ENCODE measurements at regions not wholly inside any gene's neighbourhood (a gene's known extent, or its start where the extent isn't known, plus 50 kb on each side); places are given as distances from the start of the nearest gene placed in this dataset.

GRCh38 chr1:218156595-218156994, 128.5 kb upstream of the RRP15 start:
- no peak overlapping the region for H3K4me3 ChIP-seq (ENCODE audit: low read length)
- H3K9me3 ChIP-seq (ENCODE audit: low read depth, low read length), result no peaks in the 10 kb centered on the region
- H3K4me1 ChIP-seq (ENCODE audit: insufficient read depth, low read length), result no peaks in the 10 kb centered on the region
- peaks cover 11% of the 10 kb centered on the region for H3K27me3 ChIP-seq (ENCODE audit: insufficient read depth, low read length)

GRCh38 chr1:218163371-218163770, 121.7 kb upstream of the RRP15 start:
- H3K27me3 ChIP-seq (ENCODE audit: insufficient read depth, low read length), result peaks cover 68% of the 10 kb centered on the region
- H3K4me1 ChIP-seq (ENCODE audit: insufficient read depth, low read length), result peaks cover 4% of the 10 kb centered on the region

GRCh38 chr1:218164111-218164929, 120.8 kb upstream of the RRP15 start:
- Histone ChIP-seq H3K4me1 (ENCODE audit: insufficient read depth, low read length) (peaks cover 4% of the 10 kb centered on the region), H3K27me3 (ENCODE audit: insufficient read depth, low read length) (peaks cover 76% of the 10 kb centered on the region), H3K9me3 (ENCODE audit: low read depth, low read length) (no peaks in the 10 kb centered on the region), H3K4me3 (ENCODE audit: low read length) (no peak overlapping the region)

More at GRCh38 chr1:218163371-218163770, 121.7 kb upstream of the RRP15 start:
- Histone ChIP-seq H3K4me3 (ENCODE audit: low read length) (no peak overlapping the region), H3K9me3 (ENCODE audit: low read depth, low read length) (no peaks in the 10 kb centered on the region)

GRCh38 chr1:218164930-218165700, 120.0 kb upstream of the RRP15 start:
- Histone ChIP-seq H3K4me3 (ENCODE audit: low read length) (no peak overlapping the region), H3K9me3 (ENCODE audit: low read depth, low read length) (no peaks in the 10 kb centered on the region), H3K27me3 (ENCODE audit: insufficient read depth, low read length) (peaks cover 81% of the 10 kb centered on the region)

GRCh38 chr1:218165701-218166114, 119.4 kb upstream of the RRP15 start:
- peaks cover 78% of the 10 kb centered on the region for H3K27me3 ChIP-seq (ENCODE audit: insufficient read depth, low read length)
- peaks cover 4% of the 10 kb centered on the region for H3K4me1 ChIP-seq (ENCODE audit: insufficient read depth, low read length)
- H3K4me3 ChIP-seq (ENCODE audit: low read length), result no peak overlapping the region
- no peaks in the 10 kb centered on the region for H3K9me3 ChIP-seq (ENCODE audit: low read depth, low read length)

More at GRCh38 chr1:218164930-218165700, 120.0 kb upstream of the RRP15 start:
- peaks cover 4% of the 10 kb centered on the region for H3K4me1 ChIP-seq (ENCODE audit: insufficient read depth, low read length)

- Histone ChIP-seq H3K4me3 (ENCODE audit: low read length) (no peak overlapping the region), H3K9me3 (ENCODE audit: low read depth, low read length) (no peaks in the 10 kb centered on the region), H3K27me3 (ENCODE audit: insufficient read depth, low read length) (peaks cover 77% of the 10 kb centered on the region), H3K4me1 (ENCODE audit: insufficient read depth, low read length) (peaks cover 4% of the 10 kb centered on the region)
These were observed 118.7 kb upstream of the RRP15 start for GRCh38 chr1:218166268-218166945.

GRCh38 chr1:218171302-218171893, 113.7 kb upstream of the RRP15 start:
- peaks cover 37% of the 10 kb centered on the region for H3K27me3 ChIP-seq (ENCODE audit: insufficient read depth, low read length)
- H3K4me1 ChIP-seq (ENCODE audit: insufficient read depth, low read length), result no peaks in the 10 kb centered on the region
- no peak overlapping the region for H3K4me3 ChIP-seq (ENCODE audit: low read length)
- no peaks in the 10 kb centered on the region for H3K9me3 ChIP-seq (ENCODE audit: low read depth, low read length)

- Histone ChIP-seq H3K4me3 (ENCODE audit: low read length) (no peak overlapping the region), H3K27me3 (ENCODE audit: insufficient read depth, low read length) (no peaks in the 10 kb centered on the region), H3K4me1 (ENCODE audit: insufficient read depth, low read length) (no peaks in the 10 kb centered on the region), H3K9me3 (ENCODE audit: low read depth, low read length) (no peaks in the 10 kb centered on the region)
These were observed 102.6 kb upstream of the RRP15 start for GRCh38 chr1:218182455-218182854.

- no peaks in the 10 kb centered on the region for H3K9me3 ChIP-seq (ENCODE audit: low read depth, low read length)
- no peak overlapping the region for H3K4me3 ChIP-seq (ENCODE audit: low read length)
- H3K4me1 ChIP-seq (ENCODE audit: insufficient read depth, low read length), result no peaks in the 10 kb centered on the region
- no peaks in the 10 kb centered on the region for H3K27me3 ChIP-seq (ENCODE audit: insufficient read depth, low read length)
These were observed 84.1 kb upstream of the RRP15 start for GRCh38 chr1:218200979-218201378.

- H3K9me3 ChIP-seq (ENCODE audit: low read depth, low read length), result no peaks in the 10 kb centered on the region
- no peaks in the 10 kb centered on the region for H3K4me1 ChIP-seq (ENCODE audit: insufficient read depth, low read length)
- H3K4me3 ChIP-seq (ENCODE audit: low read length), result no peak overlapping the region
- H3K27me3 ChIP-seq (ENCODE audit: insufficient read depth, low read length), result no peaks in the 10 kb centered on the region
These were observed 83.5 kb upstream of the RRP15 start for GRCh38 chr1:218201601-218202000.

GRCh38 chr1:218205721-218206120, 79.4 kb upstream of the RRP15 start:
- H3K4me3 ChIP-seq (ENCODE audit: low read length), result no peak overlapping the region
- H3K9me3 ChIP-seq (ENCODE audit: low read depth, low read length), result no peaks in the 10 kb centered on the region
- no peaks in the 10 kb centered on the region for H3K27me3 ChIP-seq (ENCODE audit: insufficient read depth, low read length)
- H3K4me1 ChIP-seq (ENCODE audit: insufficient read depth, low read length), result no peaks in the 10 kb centered on the region

- no peaks in the 10 kb centered on the region for H3K9me3 ChIP-seq (ENCODE audit: low read depth, low read length)
- no peaks in the 10 kb centered on the region for H3K4me1 ChIP-seq (ENCODE audit: insufficient read depth, low read length)
- no peak overlapping the region for H3K4me3 ChIP-seq (ENCODE audit: low read length)
- no peaks in the 10 kb centered on the region for H3K27me3 ChIP-seq (ENCODE audit: insufficient read depth, low read length)
These were observed 77.9 kb upstream of the RRP15 start for GRCh38 chr1:218207194-218207593.

GRCh38 chr1:218209351-218209861, 75.7 kb upstream of the RRP15 start:
- H3K4me1 ChIP-seq (ENCODE audit: insufficient read depth, low read length), result no peaks in the 10 kb centered on the region
- no peaks in the 10 kb centered on the region for H3K27me3 ChIP-seq (ENCODE audit: insufficient read depth, low read length)
- H3K4me3 ChIP-seq (ENCODE audit: low read length), result no peak overlapping the region
- no peaks in the 10 kb centered on the region for H3K9me3 ChIP-seq (ENCODE audit: low read depth, low read length)

GRCh38 chr1:218211241-218211640, 73.9 kb upstream of the RRP15 start:
- Histone ChIP-seq H3K9me3 (ENCODE audit: low read depth, low read length) (no peaks in the 10 kb centered on the region), H3K4me1 (ENCODE audit: insufficient read depth, low read length) (no peaks in the 10 kb centered on the region), H3K4me3 (ENCODE audit: low read length) (no peak overlapping the region)

More at GRCh38 chr1:218211241-218211640, 73.9 kb upstream of the RRP15 start:
- H3K27me3 ChIP-seq (ENCODE audit: insufficient read depth, low read length), result no peaks in the 10 kb centered on the region

Measured in mononuclear cell (primary cell).